Heart left ventricle (tissue), 13 donors: ENCODE measurements at regions not wholly inside any gene's neighbourhood (a gene's known extent, or its start where the extent isn't known, plus 50 kb on each side); places are given as distances from the start of the nearest gene placed in this dataset.

Source experiments
- POLR2A ChIP-seq, 2 donors: fragments of 450-650 bp; IDR thresholded peaks; one replicate each; pipeline ENCODE4 v1.6.1; 2017; ENCODE audit warnings: antibody characterized with exemption in 2 of 2, mild to moderate bottlenecking in 2 of 2, moderate library complexity in 2 of 2
- TF ChIP-seq, protein P1 (sequence below), 12 donors: fragments of 200-600 bp; sonication (generic) in 4 of 12; IDR thresholded peaks; one replicate each; pipeline versions ENCODE4 v1.5.0 to v1.8.0; 2018 to 2022; ENCODE audit warnings: antibody characterized with exemption in 12 of 12, mild to moderate bottlenecking in 5 of 12
- donor health status: ischemic (EF 13 %, LVEDD 7.1; RV severe dilation, severe dysfunction).
- donor health status: DM: no; HTN: yes; CAD: no.
- donor health status: DM: no; HTN: no; CAD: no.
- donor health status: ischemic (EF 25% LVEDD 6.9; RV normal size, moderate dysfunction).
- donor health status: ischemic (EF 25% LVEDD 5.7; RV mildly dilated, moderate dysfunction).
- donor health status: ischemic (EF 35%, LVEDD 5.7; RV mildly dilated, moderate dysfunction).
- donor health status: nonischemic (EF 11% LVEDD 7.7; RV severe dilation, severe dysfunction).
- donor health status: DM: yes; HTN: yes; CAD: no.
- donor health status: PGD.
- donor health status: ischemic (EF 29% LVEDD 5.4; RV normal size, mild dysfunction).
- donor health status: nonischemic (EF 23%, LVEDD 6.1; RV moderate dilation, normal function).

- TF ChIP-seq, protein P1, sequence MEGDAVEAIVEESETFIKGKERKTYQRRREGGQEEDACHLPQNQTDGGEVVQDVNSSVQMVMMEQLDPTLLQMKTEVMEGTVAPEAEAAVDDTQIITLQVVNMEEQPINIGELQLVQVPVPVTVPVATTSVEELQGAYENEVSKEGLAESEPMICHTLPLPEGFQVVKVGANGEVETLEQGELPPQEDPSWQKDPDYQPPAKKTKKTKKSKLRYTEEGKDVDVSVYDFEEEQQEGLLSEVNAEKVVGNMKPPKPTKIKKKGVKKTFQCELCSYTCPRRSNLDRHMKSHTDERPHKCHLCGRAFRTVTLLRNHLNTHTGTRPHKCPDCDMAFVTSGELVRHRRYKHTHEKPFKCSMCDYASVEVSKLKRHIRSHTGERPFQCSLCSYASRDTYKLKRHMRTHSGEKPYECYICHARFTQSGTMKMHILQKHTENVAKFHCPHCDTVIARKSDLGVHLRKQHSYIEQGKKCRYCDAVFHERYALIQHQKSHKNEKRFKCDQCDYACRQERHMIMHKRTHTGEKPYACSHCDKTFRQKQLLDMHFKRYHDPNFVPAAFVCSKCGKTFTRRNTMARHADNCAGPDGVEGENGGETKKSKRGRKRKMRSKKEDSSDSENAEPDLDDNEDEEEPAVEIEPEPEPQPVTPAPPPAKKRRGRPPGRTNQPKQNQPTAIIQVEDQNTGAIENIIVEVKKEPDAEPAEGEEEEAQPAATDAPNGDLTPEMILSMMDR (IDR thresholded peaks at IDR 0.05), result no peak
- no peak for TF ChIP-seq POLR2A (IDR thresholded peaks at IDR 0.05)
Measured at GRCh38 chr15:87746333-87746732, 510.2 kb downstream of the NTRK3 start.
